ENCODE measurements at regions not wholly inside any gene's neighbourhood (a gene's known extent, or its start where the extent isn't known, plus 50 kb on each side); places are given as distances from the start of the nearest gene placed in this dataset.

DNA sequence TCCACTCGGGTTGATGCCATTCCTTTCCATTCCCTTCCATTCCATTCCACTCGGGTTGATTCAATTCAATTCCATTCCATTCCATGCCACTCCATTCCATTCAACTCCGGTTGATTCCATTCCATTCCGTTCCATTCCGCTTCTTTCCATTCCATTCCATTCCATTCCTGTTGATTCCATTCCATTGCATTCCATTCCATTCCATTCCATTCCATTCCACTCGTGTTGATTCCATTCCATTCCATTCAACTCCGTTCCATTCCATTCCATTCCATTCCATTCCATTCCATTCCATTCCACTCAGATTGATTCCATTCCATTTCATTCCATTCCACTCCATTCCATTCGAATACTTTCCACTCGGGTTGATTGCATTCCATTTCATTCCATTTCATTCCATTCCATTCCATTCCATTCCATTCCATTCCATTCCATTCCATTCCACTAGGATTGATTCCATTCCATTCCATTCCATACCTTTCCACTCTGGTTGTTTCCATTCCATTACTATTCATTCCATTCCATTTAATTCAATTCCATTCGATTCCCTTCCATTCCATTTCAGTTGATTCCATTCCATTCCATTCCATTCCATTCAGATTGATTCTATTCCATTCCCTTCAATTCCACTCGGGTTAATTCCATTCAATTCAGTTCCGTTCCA lies 1141.8 kb downstream of the RPIA start:
- TF ChIP-seq EZH2 (IDR thresholded peaks at IDR 0.05; ENCODE audit: borderline replicate concordance, insufficient read depth, low read length, poor library complexity, severe bottlenecking) (no peak), POLR2AphosphoS5 (IDR thresholded peaks at IDR 0.05) (no peak), RAD21 (conservative IDR thresholded peaks at IDR 0.05) (no peak), EP300 (conservative IDR thresholded peaks at IDR 0.05; ENCODE audit: poor library complexity, severe bottlenecking) (no peak), TAF1 (IDR thresholded peaks at IDR 0.05; ENCODE audit: low read depth) (no peak), MXI1 (conservative IDR thresholded peaks at IDR 0.05; ENCODE audit: poor library complexity, severe bottlenecking) (no peak), SMC3 (conservative IDR thresholded peaks at IDR 0.05; ENCODE audit: poor library complexity) (no peak)
- TF ChIP-seq, protein P1, sequence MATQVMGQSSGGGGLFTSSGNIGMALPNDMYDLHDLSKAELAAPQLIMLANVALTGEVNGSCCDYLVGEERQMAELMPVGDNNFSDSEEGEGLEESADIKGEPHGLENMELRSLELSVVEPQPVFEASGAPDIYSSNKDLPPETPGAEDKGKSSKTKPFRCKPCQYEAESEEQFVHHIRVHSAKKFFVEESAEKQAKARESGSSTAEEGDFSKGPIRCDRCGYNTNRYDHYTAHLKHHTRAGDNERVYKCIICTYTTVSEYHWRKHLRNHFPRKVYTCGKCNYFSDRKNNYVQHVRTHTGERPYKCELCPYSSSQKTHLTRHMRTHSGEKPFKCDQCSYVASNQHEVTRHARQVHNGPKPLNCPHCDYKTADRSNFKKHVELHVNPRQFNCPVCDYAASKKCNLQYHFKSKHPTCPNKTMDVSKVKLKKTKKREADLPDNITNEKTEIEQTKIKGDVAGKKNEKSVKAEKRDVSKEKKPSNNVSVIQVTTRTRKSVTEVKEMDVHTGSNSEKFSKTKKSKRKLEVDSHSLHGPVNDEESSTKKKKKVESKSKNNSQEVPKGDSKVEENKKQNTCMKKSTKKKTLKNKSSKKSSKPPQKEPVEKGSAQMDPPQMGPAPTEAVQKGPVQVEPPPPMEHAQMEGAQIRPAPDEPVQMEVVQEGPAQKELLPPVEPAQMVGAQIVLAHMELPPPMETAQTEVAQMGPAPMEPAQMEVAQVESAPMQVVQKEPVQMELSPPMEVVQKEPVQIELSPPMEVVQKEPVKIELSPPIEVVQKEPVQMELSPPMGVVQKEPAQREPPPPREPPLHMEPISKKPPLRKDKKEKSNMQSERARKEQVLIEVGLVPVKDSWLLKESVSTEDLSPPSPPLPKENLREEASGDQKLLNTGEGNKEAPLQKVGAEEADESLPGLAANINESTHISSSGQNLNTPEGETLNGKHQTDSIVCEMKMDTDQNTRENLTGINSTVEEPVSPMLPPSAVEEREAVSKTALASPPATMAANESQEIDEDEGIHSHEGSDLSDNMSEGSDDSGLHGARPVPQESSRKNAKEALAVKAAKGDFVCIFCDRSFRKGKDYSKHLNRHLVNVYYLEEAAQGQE (IDR thresholded peaks at IDR 0.05; ENCODE audit: borderline replicate concordance): no peak
- TF ChIP-seq, protein P2, sequence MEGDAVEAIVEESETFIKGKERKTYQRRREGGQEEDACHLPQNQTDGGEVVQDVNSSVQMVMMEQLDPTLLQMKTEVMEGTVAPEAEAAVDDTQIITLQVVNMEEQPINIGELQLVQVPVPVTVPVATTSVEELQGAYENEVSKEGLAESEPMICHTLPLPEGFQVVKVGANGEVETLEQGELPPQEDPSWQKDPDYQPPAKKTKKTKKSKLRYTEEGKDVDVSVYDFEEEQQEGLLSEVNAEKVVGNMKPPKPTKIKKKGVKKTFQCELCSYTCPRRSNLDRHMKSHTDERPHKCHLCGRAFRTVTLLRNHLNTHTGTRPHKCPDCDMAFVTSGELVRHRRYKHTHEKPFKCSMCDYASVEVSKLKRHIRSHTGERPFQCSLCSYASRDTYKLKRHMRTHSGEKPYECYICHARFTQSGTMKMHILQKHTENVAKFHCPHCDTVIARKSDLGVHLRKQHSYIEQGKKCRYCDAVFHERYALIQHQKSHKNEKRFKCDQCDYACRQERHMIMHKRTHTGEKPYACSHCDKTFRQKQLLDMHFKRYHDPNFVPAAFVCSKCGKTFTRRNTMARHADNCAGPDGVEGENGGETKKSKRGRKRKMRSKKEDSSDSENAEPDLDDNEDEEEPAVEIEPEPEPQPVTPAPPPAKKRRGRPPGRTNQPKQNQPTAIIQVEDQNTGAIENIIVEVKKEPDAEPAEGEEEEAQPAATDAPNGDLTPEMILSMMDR (IDR thresholded peaks at IDR 0.05; ENCODE audit: poor library complexity, severe bottlenecking): no peak
- Histone ChIP-seq H3K27ac (ENCODE audit: low read length) (no peak overlapping the region), H3K27me3 (ENCODE audit: insufficient read depth, low read depth, low read length) (no peaks in the 10 kb centered on the region), H3K36me3 (ENCODE audit: insufficient read depth, low read length) (no peaks in the 10 kb centered on the region), H4K20me1 (ENCODE audit: insufficient read depth) (no peaks in the 10 kb centered on the region), H3K9me3 (ENCODE audit: low read length) (peaks cover 45% of the 10 kb centered on the region), H3K4me3 (ENCODE audit: low read length) (no peak overlapping the region), H3K79me2 (replicated peaks; ENCODE audit: insufficient read depth, low read length) (no peaks in the 10 kb centered on the region), H2AFZ (ENCODE audit: low read depth, low read length) (no peak overlapping the region), H3K4me2 (ENCODE audit: low read length) (no peak overlapping the region), H3K9ac (ENCODE audit: low read length) (no peak overlapping the region), H3K9me2 (ENCODE audit: insufficient read depth, low read length) (no peaks in the 10 kb centered on the region), H3F3A (ENCODE audit: insufficient read depth, low read length, poor library complexity, severe bottlenecking) (no peaks in the 10 kb centered on the region)

GRCh38 chr2:89833780-89834117 lies 1142.3 kb downstream of the RPIA start:
- TF ChIP-seq SMC3 (conservative IDR thresholded peaks at IDR 0.05; ENCODE audit: poor library complexity) (no peak), POLR2AphosphoS5 (IDR thresholded peaks at IDR 0.05) (no peak), EZH2 (IDR thresholded peaks at IDR 0.05; ENCODE audit: borderline replicate concordance, insufficient read depth, low read length, poor library complexity, severe bottlenecking) (no peak), EP300 (conservative IDR thresholded peaks at IDR 0.05; ENCODE audit: poor library complexity, severe bottlenecking) (no peak), RAD21 (conservative IDR thresholded peaks at IDR 0.05) (no peak), TAF1 (IDR thresholded peaks at IDR 0.05; ENCODE audit: low read depth) (no peak), MXI1 (conservative IDR thresholded peaks at IDR 0.05; ENCODE audit: poor library complexity, severe bottlenecking) (no peak)
- TF ChIP-seq, protein P2 (IDR thresholded peaks at IDR 0.05; ENCODE audit: poor library complexity, severe bottlenecking): no peak
- TF ChIP-seq, protein P1 (IDR thresholded peaks at IDR 0.05; ENCODE audit: borderline replicate concordance): no peak
- H3K27me3 ChIP-seq (ENCODE audit: insufficient read depth, low read depth, low read length): no peaks in the 10 kb centered on the region
- H3K9me3 ChIP-seq (ENCODE audit: low read length): peaks cover 48% of the 10 kb centered on the region
- H3K9ac ChIP-seq (ENCODE audit: low read length): no peak overlapping the region
- H4K20me1 ChIP-seq (ENCODE audit: insufficient read depth): no peaks in the 10 kb centered on the region
- no peaks in the 10 kb centered on the region for H3K9me2 ChIP-seq (ENCODE audit: insufficient read depth, low read length)
- H2AFZ ChIP-seq (ENCODE audit: low read depth, low read length): no peak overlapping the region
- H3K4me3 ChIP-seq (ENCODE audit: low read length): no peak overlapping the region
- H3K4me2 ChIP-seq (ENCODE audit: low read length): no peak overlapping the region
- H3K79me2 ChIP-seq (replicated peaks; ENCODE audit: insufficient read depth, low read length): no peaks in the 10 kb centered on the region
- H3F3A ChIP-seq (ENCODE audit: insufficient read depth, low read length, poor library complexity, severe bottlenecking): no peaks in the 10 kb centered on the region
- no peak overlapping the region for H3K27ac ChIP-seq (ENCODE audit: low read length)
- no peaks in the 10 kb centered on the region for H3K36me3 ChIP-seq (ENCODE audit: insufficient read depth, low read length)
